ENCODE measurements at regions not wholly inside any gene's neighbourhood (a gene's known extent, or its start where the extent isn't known, plus 50 kb on each side); places are given as distances from the start of the nearest gene placed in this dataset.
"Not testable (repeated sequence)": the region's sequence is repeated elsewhere in the genome, so short reads cannot be mapped to it uniquely, and the experiment has no call there.

DNA sequence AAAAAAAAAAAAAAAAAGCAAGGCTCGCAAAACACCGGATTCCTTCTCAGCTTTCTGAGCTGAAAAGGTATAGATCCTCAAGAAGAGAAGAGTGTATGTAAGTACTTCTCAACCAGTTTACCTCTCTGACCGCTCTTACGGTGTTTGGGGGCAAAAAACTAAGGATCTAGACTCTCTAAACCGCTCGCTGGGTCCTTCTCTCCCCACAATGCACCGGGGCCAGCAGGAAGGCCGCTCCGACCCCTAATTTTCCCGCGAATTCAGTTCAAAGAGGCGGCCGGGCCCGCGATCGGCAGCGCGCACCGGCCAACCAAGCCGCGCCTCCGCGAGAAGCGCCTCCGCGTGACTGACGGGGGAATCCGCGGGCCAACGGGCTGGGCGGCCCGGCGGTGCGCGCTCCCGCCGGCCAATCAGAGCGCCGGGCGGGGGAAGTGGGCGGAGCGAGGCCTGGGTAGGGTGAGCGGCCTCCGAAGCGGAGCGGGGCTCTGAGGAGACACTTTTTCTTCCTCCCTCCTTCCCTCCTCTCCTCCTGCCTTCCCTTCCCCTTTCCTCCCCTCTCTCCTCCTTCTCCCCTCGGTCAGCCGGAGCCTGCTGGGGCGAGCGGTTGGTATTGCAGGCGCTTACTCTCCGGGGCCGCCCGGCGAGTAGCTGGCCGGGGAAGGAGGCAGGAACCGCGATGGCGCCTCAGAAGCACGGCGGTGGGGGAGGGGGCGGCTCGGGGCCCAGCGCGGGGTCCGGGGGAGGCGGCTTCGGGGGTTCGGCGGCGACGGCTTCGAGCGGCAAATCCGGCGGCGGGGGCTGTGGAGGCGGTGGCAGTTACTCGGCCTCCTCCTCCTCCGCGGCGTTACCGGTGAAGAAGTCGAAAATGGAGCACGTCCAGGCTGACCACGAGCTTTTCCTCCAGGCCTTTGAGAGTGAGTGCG lies 93.0 kb downstream of the CRLF3 start:
- peak; percentile 63 for DNase-seq

DNA sequence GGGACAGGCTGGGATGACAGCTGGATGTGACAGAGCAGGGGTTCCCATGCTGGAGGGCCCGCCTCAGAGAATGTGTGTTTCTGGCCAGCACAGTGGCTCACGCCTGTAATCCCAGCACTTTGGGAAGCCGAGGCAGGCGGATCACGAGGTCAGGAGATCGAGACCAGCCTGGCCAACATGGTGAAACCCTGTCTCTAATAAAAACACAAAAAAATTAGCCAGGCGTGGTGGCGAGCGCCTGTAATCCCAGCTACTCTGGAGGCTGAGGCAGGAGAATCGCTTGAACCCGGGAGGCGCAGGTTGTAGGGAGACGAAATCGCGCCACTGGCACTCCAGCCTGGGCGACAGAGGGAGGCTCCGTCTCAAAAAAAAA lies 93.7 kb downstream of the CRLF3 start:
- not testable (repeated sequence) for DNase-seq

DNA sequence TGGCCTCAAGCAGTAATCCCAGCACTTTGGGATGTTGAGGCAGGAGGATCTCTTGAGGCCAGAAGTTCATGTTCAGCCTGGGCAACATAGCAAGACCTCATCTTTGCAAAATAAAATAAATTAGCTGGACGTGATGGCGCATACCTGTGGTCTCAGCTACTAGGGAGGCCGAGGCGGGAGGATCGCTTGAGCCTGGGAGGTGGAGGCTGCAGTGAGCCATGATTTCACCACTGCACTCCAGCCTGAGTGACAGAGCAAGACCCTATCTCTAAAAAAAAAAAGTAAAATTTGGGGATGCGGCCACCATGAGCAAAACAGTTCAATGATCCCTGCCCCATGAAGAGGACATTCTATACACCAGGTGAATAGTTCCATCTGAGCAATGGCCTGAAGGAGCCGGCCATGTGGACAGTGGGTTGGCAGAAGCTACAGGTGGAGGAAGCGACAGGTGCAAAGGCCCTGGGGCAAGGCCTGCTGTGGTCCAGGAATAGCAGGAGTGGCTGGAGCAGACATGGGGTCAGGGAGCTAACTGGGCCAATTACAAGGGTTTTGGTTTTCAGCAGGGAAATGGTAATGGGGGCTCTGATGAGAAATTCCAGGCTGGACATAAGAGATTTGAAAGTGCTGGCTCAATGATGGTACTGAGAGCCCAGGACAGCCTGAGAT lies 94.2 kb downstream of the CRLF3 start:
- DNase-seq: not testable (repeated sequence)

DNA sequence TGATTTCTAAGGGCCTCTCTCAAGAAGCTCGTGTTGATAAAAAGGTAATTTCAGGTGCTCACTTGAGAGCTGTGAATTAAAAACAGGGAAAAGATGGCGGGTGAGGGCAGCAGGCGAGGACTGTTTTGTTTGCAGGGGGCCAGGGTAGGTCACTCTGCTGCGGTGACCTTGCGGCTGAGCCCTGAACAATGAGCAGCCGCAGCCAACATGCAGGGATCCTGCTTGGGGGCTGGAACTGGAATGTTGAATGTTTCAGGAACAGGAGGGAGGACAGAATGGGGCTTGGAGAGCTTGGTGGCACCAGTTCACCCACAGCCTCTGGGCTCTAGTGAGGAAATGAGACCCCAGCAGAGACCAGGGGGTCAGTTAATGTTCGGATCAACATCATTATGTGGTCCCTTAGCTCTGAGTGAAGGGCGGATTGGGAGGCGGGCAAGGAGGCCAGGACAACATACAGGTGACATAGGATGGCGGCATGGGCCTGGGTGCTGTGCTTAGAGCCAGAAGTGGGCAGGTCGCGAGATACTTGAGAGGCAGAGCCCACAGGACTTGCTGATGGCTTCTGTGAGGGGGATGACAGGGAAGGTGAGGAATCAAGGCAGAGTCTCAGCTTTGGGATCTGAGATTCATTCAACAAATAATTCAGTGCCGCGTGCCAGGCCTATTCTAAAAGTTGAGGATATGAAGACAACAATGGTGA lies 94.9 kb downstream of the CRLF3 start:
- not testable (repeated sequence) for DNase-seq

DNA sequence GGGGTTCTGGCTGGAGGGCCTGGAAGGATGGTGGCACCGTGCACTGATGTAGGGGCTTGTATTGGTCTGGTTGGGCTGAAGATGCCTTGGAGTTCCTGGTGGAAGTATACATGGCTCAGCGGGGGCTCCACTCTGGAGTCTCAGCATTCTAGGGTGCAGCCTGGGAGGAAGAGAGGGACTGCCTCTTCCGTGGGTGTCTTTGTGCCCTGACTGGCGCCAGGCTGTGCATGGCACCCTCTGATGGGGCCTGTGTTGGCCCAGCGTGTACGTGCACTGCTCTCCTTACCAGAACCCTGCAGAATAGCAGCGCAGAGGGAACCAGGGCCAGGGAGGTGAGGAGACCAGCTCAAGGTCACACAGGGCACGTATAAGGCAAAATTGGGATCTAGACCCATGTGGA lies 97.0 kb downstream of the CRLF3 start:
- not testable (repeated sequence) for DNase-seq

DNA sequence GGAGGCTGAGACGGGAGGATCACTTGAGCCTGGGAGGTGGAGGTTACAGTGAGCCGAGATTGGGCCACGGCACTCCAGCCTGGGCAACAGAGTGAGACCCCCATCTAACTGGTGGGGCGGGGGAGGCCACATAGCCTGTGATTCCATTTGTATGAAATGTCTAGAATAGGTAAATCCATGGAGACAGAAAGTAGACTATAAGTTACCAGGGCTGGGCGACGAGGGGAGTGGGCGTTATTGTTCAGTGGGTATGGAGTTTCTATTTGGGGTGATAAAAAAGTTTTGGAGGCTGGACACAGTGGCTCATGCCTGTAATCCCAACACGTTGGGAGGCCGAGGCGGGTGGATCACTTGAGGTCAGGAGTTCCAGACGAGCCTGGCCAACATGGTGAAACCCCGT lies 97.8 kb downstream of the CRLF3 start:
- DNase-seq: not testable (repeated sequence)

DNA sequence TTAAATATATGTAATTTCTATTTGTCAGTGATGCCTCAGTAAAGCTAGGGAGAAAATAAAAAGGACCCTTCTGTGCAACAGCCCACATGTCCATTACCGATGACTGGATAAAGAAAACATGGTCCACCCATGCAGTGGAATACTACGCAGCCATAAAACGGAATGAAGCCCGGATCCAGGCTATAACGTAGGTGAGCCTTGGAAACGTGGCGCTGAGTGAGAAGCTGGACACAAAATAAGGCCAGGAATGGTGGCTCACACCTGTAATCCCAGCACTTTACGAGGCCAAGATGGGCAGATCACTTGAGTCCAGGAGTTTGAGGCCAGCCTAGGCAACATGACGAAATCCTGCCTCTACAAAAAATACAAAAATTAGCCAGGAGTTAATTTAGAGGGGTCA lies 98.2 kb downstream of the CRLF3 start:
- not testable (repeated sequence) for DNase-seq

DNA sequence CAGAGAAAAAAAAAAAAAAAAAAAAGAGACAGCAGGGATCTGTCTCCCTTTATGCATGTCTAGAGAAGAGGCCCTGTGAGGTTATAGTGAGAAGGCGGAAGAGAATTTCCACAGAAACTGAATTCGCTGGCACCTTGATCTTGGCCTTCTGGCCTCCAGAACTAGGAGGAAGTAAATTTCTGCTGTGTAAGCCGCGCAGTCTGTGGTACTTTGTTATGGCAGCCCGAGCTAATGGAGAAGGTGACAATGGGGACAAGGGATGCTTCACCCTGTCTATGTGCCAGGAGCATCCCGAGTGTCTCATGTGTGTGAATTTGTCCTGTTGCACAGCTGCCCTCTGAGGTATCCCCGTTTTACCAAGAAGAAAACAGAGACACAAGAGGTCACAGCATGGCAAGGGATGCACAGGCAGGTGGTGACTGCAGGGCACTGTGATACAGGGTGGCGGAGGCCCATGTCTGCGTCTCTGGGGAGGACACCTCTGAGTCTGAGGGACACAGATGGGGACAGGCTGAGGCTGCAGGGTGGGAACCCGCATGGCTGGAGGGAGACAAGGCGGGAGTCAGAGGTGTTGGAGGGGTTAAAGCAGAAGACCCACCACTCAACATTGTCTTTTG lies 100.3 kb downstream of the CRLF3 start:
- DNase-seq: not testable (repeated sequence)

DNA sequence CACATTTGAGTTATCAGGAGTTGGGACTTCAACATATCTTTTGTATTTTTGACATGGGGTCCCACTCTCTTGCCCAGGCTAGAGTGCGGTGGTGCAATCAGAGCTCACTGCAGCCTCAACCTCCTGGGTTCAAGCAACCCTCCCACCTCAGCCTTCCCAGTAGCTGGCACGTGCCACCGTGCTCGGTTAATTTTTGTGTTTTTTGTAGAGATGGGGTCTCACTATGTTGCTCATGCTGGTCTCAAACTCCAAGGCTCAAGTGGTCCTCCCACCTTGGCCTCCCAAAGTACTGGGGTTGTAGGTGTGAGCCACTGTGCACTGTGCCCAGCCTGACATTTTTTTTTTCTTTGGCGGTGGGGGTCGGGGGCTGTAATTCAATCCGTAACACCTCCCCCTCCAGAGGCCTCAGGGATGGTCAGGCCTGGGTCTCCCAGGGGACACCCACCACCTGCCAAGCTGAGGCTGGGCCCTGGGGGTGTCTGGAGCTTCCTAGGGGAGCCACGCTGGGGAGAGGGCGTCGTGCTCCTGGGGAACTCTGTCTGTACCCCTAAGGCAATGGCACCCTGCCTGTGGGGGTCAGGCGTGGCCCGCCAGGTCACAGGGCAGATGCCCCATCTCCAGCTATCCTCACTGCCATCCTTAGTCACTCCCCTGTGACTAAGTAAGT lies 102.2 kb downstream of the CRLF3 start:
- DNase-seq: not testable (repeated sequence)

DNA sequence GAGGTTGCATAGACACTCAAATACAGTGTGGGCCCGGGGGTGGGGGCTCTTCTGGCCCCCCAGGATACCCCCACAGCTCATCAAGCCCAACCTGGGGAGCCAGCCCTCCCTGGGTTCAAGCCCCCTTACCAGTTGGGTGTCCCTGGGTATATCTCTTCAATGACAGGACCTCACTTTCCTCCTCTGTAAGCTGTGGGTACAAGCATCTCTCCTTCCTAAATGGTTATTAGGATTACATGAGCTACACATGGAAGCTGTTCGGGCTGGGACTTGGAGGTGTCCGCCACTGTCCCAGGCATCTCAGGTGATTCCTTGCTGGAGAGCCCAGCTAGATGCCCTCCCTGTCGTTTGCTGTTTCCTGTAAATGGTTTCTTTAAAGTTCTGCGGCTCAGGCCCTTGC lies 103.5 kb downstream of the CRLF3 start:
- DNase-seq: not testable (repeated sequence)

DNA sequence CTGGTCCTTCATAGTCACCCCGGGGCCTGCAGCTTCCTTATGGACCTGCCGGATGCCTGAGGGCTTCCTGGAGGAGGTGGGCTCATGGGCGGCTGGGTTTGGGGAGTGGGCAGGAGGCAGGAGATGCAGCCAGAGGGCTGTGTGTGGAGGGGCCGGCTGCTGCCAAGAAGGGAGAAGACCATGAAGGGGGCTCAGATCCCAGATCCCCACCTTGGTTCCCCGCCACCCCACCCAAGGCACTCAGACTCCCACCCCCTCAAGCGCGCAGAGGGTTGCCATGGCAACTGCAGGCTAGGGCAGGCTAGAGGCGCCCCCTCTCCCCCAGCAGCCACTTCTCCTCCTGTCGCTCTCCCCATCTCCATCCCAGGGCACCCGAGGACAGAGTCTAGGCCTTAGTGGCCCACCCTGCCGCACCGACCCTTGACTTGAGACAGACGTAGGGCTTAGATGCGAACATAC lies 104.5 kb downstream of the CRLF3 start:
- no peak for DNase-seq

DNA sequence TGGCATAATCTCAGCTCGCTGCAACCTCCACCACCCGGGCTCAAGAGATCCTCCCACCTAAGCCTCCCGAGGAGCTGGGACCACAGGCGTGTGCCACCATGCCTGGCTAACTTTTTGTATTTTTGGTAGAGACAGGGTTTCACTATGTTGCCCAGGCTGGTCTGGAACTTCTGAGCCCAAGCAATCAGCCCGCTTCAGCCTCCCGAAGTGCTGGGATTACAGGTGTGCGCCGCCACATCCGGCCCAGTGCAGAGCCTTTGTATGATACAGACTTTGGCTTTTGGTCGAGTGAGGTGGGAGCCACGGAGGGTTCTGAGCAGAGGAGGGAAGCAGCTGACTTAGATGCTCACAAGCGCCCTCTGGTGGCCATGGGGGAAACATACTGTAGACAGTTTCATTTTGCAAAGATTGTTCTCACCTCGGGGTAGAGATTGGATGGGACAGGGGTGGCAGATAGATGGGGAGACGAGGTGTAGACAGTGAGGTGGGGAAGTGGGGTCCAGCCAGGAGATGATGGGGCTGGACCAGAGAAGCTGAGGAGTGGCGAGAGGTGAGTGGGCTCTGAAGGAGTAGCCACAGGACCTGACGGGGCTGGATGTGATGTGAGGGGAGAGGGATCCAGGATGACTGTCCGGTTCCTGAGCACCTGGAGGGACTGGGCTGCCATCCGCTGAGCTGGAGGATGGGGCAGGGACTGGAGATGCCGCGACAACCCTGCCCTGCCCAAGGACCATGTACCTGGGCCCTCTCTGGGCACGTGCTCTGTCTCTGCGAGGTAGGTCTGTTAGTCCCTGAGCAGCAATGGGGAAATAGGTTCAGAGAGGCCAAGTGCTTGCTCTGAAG lies 105.1 kb downstream of the CRLF3 start:
- not testable (repeated sequence) for DNase-seq

DNA sequence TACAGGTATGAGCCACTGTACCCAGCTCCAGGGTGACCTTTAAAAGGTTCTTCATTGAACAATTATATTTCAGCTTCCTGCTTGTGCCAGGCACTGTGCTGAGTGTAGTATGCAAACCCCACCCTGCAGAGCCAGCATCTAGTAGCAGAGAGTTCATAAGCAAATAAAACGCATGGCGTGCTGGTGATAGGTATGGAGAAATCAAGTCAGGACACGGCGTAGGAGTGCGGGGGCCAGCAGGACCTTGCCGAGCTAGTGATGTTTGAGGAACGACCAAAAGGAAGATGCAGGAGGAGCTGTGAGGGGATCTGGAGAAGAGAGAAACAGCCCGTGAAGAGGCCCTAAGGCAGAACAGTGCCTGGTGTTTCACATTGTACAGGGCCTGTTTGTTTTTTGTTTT lies 105.8 kb downstream of the CRLF3 start:
- not testable (repeated sequence) for DNase-seq

DNA sequence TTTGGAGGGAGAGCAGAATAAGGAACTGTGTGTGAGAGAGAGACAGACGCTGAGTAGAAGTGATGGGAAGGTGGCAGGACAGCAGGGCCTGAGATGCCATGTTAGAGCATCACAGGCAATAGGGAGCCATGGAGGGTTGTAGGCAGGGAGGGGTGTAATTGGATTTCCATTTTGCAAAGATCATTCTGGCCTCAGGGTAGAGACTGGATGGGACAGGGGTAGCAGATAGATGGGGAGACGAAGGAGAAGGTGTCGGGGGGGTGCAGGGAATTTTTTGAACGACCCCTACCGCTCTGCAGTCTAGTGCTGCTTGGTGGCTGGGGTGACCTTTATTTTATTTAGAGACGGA lies 106.4 kb downstream of the CRLF3 start:
- not testable (repeated sequence) for DNase-seq

DNA sequence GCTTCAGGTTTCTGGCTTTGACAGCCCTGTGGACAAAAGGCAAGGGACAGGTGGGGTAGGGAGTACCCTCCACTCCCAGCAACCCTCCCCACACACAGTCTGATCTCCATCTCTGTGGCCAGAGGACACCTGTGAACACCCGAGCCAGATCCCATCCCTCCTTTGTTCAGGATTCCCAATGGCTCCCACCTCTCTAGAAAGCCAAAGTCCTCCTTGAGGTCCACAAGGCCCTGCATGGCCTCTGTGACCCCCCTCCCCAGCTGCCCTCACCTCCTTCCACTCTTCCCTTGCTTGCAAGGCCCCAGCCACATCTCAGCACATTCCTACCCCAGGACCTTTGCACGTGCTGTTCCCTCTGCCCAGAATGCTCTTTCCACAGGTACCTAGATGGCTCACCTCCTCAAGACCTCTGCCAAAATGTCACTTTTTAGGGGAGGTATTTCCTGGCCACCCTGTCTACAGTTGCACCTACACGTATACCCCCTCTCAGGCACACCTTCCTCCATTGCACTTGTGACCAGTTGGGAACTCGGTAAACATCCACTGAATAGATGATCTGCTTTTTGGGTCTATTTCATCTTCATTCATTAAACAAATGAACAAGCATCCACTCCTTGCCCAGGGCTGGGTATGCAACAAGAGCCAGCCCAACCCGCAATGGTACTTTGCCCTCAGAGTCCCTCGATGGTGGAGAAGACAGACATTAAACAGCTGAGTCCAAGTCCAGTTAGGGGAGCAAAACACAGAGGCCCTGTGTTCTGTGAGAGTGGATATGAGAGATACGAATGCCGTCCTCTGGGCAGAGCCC lies 107.0 kb downstream of the CRLF3 start:
- no peak for DNase-seq

DNA sequence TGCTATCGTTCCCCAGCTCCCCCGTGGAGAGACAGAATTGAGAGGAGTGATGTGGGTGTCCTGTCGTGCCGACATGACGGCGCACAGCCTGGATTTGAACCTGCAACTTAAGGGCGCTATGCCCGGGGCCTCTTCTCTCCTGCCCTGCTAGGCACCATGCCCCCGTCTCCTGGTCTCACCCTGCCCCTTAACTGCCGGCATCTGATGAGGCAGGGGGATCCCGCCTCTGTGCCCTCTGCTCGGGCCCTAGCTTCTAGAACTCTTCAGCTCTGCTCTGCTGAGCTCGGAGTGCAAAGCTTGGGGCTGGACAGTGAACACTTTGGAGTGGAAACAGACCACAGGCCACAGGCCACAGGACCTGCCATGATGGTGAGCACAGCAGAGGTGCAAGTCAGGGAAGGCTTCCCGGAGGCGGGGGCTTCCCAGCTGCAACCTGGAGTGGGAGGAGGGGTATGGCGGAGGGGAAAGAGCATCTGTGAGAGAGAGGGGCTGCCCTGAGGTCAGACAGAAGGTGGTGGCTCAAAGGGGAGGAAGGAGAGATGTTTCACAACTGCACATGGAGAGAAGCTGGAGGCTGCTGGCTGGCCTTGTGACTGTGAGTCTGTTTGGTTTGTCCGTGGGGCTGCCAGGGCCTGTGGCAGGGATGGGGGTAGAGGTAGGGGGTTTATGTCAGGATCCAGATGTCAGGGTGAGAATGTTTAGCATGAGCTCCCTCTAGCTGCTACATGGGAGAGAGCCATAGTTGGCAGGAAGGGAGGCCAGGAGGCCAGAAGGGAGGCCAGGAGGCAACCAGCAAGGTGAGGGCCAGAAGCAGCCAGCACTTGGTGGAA lies 107.8 kb downstream of the CRLF3 start:
- DNase-seq: no peak

DNA sequence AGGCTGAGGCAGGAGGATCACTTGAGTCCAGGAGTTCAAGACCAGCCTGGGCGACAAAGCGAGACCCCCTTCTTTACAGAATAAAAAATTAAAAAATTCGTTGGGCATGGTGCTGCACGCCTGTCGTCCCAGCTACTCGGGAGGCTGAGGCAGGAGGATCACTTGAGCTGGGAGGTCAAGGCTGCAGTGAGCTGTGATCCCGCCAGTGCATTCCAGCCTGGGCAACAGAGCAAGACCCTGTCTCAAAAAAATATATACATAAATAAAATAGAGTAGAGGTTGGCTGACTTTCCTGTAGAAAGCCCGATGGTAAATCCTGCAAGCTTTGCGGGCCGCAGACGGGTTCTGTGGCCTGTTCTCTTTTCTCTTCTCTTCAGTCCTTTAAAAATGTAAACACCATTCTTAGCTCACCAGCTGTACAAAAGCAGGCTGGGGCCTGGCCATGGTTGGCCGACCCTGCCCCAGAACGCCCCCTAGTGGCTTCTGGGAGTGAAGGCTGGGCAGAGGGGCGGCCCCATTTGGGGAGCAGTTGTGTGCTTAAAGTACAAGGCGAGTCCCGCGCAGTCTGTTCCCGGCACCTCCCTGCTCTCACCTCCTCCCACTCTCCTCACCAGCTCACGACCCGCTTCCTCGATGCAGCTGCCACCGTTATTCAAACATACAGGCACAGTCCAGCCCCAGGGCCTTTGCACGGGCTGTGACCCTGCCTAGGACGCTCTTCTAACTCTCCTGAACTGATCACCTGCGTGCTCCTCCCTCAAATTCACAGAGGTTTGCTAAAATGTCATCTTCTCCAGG lies 109.5 kb downstream of the CRLF3 start:
- DNase-seq: not testable (repeated sequence)

DNA sequence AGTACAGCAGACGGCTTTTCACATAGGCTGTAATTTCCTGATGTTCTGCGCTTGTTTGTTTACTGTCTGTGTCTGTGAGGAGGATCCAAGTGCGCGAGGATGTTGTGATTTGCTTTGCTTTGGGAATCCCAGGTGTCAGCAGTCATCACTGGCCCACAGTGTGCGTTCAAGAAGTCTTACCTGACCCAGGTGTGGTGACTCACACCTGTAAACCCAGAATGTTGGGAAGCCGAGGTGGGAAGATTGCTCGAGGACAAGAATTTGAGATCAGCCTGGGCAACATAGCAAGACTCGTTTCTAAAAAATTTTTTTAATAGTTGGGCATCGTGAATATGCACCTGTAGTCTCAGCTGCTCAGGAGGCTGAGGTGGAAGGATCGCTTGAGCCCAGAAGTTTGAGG lies 110.7 kb downstream of the CRLF3 start:
- DNase-seq: not testable (repeated sequence)

DNA sequence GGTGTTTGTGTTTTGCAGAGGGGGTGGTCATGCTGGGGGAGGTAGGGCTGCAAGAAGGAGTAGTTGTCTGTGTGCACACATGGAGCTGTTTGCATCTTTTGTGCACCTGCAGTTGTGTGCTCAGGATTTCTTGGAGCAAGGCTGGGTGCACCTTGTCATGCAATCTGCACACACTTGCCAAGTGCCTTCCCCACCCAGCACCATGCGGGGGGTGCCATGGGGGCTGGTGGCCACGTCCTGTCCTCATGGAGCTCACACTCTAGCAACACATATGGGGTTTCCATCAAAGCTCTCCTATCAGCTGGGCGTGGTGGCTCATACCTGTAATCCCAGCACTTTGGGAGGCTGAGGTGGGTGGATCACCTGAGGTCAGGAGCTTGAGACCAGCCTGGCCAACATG lies 111.6 kb downstream of the CRLF3 start:
- not testable (repeated sequence) for DNase-seq

Data from GOT3 (cell line).